IMR-90 (cell line): ENCODE measurements at regions not wholly inside any gene's neighbourhood (a gene's known extent, or its start where the extent isn't known, plus 50 kb on each side); places are given as distances from the start of the nearest gene placed in this dataset.

Experiments
- ATAC-seq: fragments of 200-7000 bp; cut with Tn5 transposase; 2 replicates; pipeline ENCODE4 v1.9.1; 2020; ENCODE audit warnings: low read depth, mild to moderate bottlenecking, moderate library complexity
- BruUV-seq: library from RNA; stranded (reverse); fragments of 400-500 nt; replicated peaks from 2 replicates; lab custom pipeline; 2021; lab: Mats Ljungman, UMichigan
- CTCF ChIA-PET: fragments of 300-600 bp; formaldehyde crosslinking; extraction: SDS; loops from one replicate; lab custom pipeline; 2021; ENCODE audit warnings: antibody characterized with exemption; lab: Yijun Ruan, JAX
- POLR2A ChIA-PET: fragments of 300-600 bp; sonication (Branson Sonifier 250); formaldehyde crosslinking; loops from one replicate; lab custom pipeline; 2022; ENCODE audit warnings: antibody characterized with exemption; ENCODE audit not compliant: unreplicated experiment; lab: Charles Lee
- DNase-seq: peaks from one replicate; pipeline ENCODE4 v3.0.0; 2013
- H2AFZ ChIP-seq: replicated peaks from 2 replicates; pipeline ENCODE3; 2013; ENCODE audit warnings: low read length, mild to moderate bottlenecking; ENCODE audit not compliant: poor library complexity
- H2AK5ac ChIP-seq: 2 replicates; pipeline ENCODE4 v1.6.1; 2013; ENCODE audit warnings: low read depth, low read length, inconsistent platforms
- H2AK9ac ChIP-seq: replicated peaks from 2 replicates; pipeline ENCODE3; 2013; ENCODE audit warnings: mild to moderate bottlenecking, low read depth, low read length, moderate library complexity; ENCODE audit not compliant: poor library complexity
- H2BK120ac ChIP-seq: 2 replicates; pipeline ENCODE4 v1.6.1; 2013; ENCODE audit warnings: low read depth, low read length, inconsistent platforms
- H2BK15ac ChIP-seq: 3 replicates; pipeline ENCODE4 v1.6.1; 2013; ENCODE audit warnings: low read depth, low read length, inconsistent platforms
- H2BK20ac ChIP-seq: 2 replicates; pipeline ENCODE4 v1.6.1; 2013; ENCODE audit warnings: low read depth, mild to moderate bottlenecking, inconsistent platforms, low read length, moderate library complexity
- H2BK5ac ChIP-seq: 2 replicates; pipeline ENCODE4 v1.6.1; 2013; ENCODE audit warnings: mild to moderate bottlenecking, low read depth, low read length, inconsistent platforms; ENCODE audit not compliant: poor library complexity, severe bottlenecking
- H3K14ac ChIP-seq: replicated peaks from 2 replicates; pipeline ENCODE4 v1.6.1; 2013; ENCODE audit warnings: low read depth, low read length, inconsistent platforms
- H3K18ac ChIP-seq: 2 replicates; pipeline ENCODE4 v1.6.1; 2013; ENCODE audit warnings: low read depth, low read length, control low read depth
- H3K23ac ChIP-seq: 2 replicates; pipeline ENCODE4 v1.6.1; 2013; ENCODE audit warnings: low read depth, low read length, inconsistent platforms
- H3K27ac ChIP-seq: 2 replicates; pipeline ENCODE4 v1.5.1; 2013; ENCODE audit warnings: mild to moderate bottlenecking, control low read depth, low read length; ENCODE audit not compliant: insufficient read depth
- H3K27me3 ChIP-seq: 2 replicates; pipeline ENCODE4 v1.6.1; 2013; ENCODE audit warnings: low read length; ENCODE audit not compliant: control insufficient read depth, insufficient read depth
- H3K36me3 ChIP-seq: 2 replicates; pipeline ENCODE4 v1.6.1; 2013; ENCODE audit warnings: low read length, mixed read lengths; ENCODE audit not compliant: control insufficient read depth, insufficient read depth
- H3K4ac ChIP-seq: 2 replicates; pipeline ENCODE4 v1.6.1; 2013; ENCODE audit warnings: low read depth, low read length, inconsistent platforms
- H3K4me1 ChIP-seq: 2 replicates; pipeline ENCODE4 v1.6.1; 2013; ENCODE audit warnings: low read length, mixed read lengths; ENCODE audit not compliant: control insufficient read depth, insufficient read depth
- H3K4me2 ChIP-seq: 2 replicates; pipeline ENCODE4 v1.6.1; 2013; ENCODE audit warnings: low read depth, mild to moderate bottlenecking, control low read depth, low read length, moderate library complexity
- H3K4me3 ChIP-seq: 2 replicates; pipeline ENCODE4 v1.5.1; 2013; ENCODE audit warnings: low read depth, mild to moderate bottlenecking, control low read depth, low read length, moderate library complexity; ENCODE audit not compliant: insufficient read depth
- H3K56ac ChIP-seq: 2 replicates; pipeline ENCODE4 v1.6.1; 2013; ENCODE audit warnings: low read length, inconsistent platforms; ENCODE audit not compliant: insufficient read depth; ENCODE audit errors: extremely low read depth
- H3K79me1 ChIP-seq, 2 experiments: 2 replicates each; pipeline ENCODE4 v1.6.1; 2013; ENCODE audit warnings: low read length in 2 of 2, inconsistent platforms in 1 of 2, low read depth in 1 of 2
- H3K9ac ChIP-seq: 2 replicates; pipeline ENCODE4 v1.6.1; 2013; ENCODE audit warnings: low read depth, low read length, control low read depth
- H3K9me1 ChIP-seq: 2 replicates; pipeline ENCODE4 v1.6.1; 2013; ENCODE audit warnings: low read length, inconsistent platforms; ENCODE audit not compliant: insufficient read depth
- H3K9me3 ChIP-seq: 2 replicates; pipeline ENCODE4 v1.6.1; 2013; ENCODE audit warnings: low read length; ENCODE audit not compliant: control insufficient read depth, insufficient read depth
- H4K20me1 ChIP-seq: 2 replicates; pipeline ENCODE4 v1.6.1; 2013; ENCODE audit warnings: low read length, inconsistent platforms; ENCODE audit not compliant: insufficient read depth
- H4K5ac ChIP-seq: 2 replicates; pipeline ENCODE4 v1.6.1; 2013; ENCODE audit warnings: mild to moderate bottlenecking, low read depth, low read length, control low read depth
- H4K8ac ChIP-seq, 2 experiments: 2 replicates each; pipeline ENCODE4 v1.6.1; 2013; ENCODE audit warnings: low read depth in 2 of 2, low read length in 2 of 2, control low read depth in 1 of 2, inconsistent platforms in 1 of 2
- H4K91ac ChIP-seq: 2 replicates; pipeline ENCODE4 v1.6.1; 2013; ENCODE audit warnings: low read depth, low read length, inconsistent platforms; ENCODE audit not compliant: insufficient read depth
- BHLHE40 ChIP-seq: fragments of 150-350 bp; IDR thresholded peaks from 2 replicates; pipeline ENCODE4 v1.6.1; 2016; ENCODE audit warnings: mild to moderate bottlenecking, low read depth, low read length
- CEBPB ChIP-seq: IDR thresholded peaks from 2 replicates; pipeline ENCODE4 v1.6.1; 2012; ENCODE audit warnings: low read depth, low read length, improper control_type of control experiment
- FOS ChIP-seq: fragments of 150-350 bp; IDR thresholded peaks from 2 replicates; pipeline ENCODE4 v1.6.1; 2016; ENCODE audit warnings: low read depth, low read length
- MAFK ChIP-seq: IDR thresholded peaks from 2 replicates; pipeline ENCODE4 v1.6.1; 2012; ENCODE audit warnings: low read depth, low read length, improper control_type of control experiment
- MAZ ChIP-seq: IDR thresholded peaks from 2 replicates; pipeline ENCODE4 v1.6.1; 2012; ENCODE audit warnings: low read depth, mild to moderate bottlenecking, low read length, improper control_type of control experiment, moderate library complexity, borderline replicate concordance
- POLR2A ChIP-seq: IDR thresholded peaks from 2 replicates; pipeline ENCODE4 v1.6.1; 2012; ENCODE audit warnings: mild to moderate bottlenecking, low read depth, low read length
- RAD21 ChIP-seq: IDR thresholded peaks from 2 replicates; pipeline ENCODE4 v1.6.1; 2012; ENCODE audit warnings: low read length, improper control_type of control experiment
- RFX5 ChIP-seq: IDR thresholded peaks from 2 replicates; pipeline ENCODE4 v1.8.0; 2012; ENCODE audit warnings: low read depth, mild to moderate bottlenecking, low read length, moderate library complexity
- SMC3 ChIP-seq: fragments of 150-350 bp; IDR thresholded peaks from 2 replicates; pipeline ENCODE4 v1.6.1; 2016; ENCODE audit warnings: low read depth, mild to moderate bottlenecking, antibody characterized with exemption, low read length, moderate library complexity
- dilution Hi-C: fragments of 300-500 bp; cut with HindIII; formaldehyde crosslinking; loops from one replicate; pipeline ENCODE4 v1.14.3; 2018; ENCODE audit warnings: low sequenced_read_pairs; ENCODE audit not compliant: unreplicated experiment
- in situ Hi-C: fragments of 300-500 bp; cut with MboI; formaldehyde crosslinking; loops from 3 replicates; pipeline ENCODE4 v1.14.3; 2019; ENCODE audit warnings: low sequenced_read_pairs, inconsistent platforms, mixed read lengths
- intact Hi-C: fragments of 100-400 bp; cut with micrococcal nuclease; formaldehyde crosslinking; loops from 2 replicates; pipeline ENCODE4 v1.10.0; 2022
- TF ChIP-seq, protein P1 (sequence below): fragments of 150-350 bp; IDR thresholded peaks from 2 replicates; pipeline ENCODE4 v1.6.1; 2017; ENCODE audit warnings: mild to moderate bottlenecking, antibody characterized with exemption, low read length, low read depth

GRCh38 chrX:121649417-121649816 is 602.0 kb downstream of the GLUD2 start:
- no peak for TF ChIP-seq FOS
- TF ChIP-seq MAZ: no peak
- no peak for TF ChIP-seq CEBPB
- TF ChIP-seq, protein P1, sequence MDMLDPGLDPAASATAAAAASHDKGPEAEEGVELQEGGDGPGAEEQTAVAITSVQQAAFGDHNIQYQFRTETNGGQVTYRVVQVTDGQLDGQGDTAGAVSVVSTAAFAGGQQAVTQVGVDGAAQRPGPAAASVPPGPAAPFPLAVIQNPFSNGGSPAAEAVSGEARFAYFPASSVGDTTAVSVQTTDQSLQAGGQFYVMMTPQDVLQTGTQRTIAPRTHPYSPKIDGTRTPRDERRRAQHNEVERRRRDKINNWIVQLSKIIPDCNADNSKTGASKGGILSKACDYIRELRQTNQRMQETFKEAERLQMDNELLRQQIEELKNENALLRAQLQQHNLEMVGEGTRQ: no peak
- no peak for TF ChIP-seq POLR2A
- no peak for TF ChIP-seq RFX5
- TF ChIP-seq RAD21: no peak
- TF ChIP-seq MAFK: no peak
- TF ChIP-seq BHLHE40: no peak
- TF ChIP-seq SMC3: no peak
- Histone ChIP-seq H3K56ac (no peak overlapping the region), H4K5ac (no peak overlapping the region), H2BK120ac (no peak overlapping the region), H2AFZ (no peak overlapping the region), H2BK20ac (no peak overlapping the region), H3K18ac (no peak overlapping the region), H3K36me3 (no peaks in the 10 kb centered on the region), H3K79me1 (no peaks in the 10 kb centered on the region), H3K9ac (no peak overlapping the region), H3K23ac (no peak overlapping the region), H3K27me3 (no peaks in the 10 kb centered on the region), H3K4ac (no peak overlapping the region), H3K14ac (no peak overlapping the region), H2BK15ac (no peak overlapping the region), H4K20me1 (no peaks in the 10 kb centered on the region), H3K9me1 (no peaks in the 10 kb centered on the region), H3K4me1 (no peaks in the 10 kb centered on the region), H2AK9ac (no peak overlapping the region), H3K4me3 (no peak overlapping the region), H3K9me3 (no peaks in the 10 kb centered on the region), H3K4me2 (no peak overlapping the region), H2BK5ac (no peak overlapping the region), H2AK5ac (no peak overlapping the region), H3K27ac (no peak overlapping the region), H4K8ac (no peak overlapping the region), H4K91ac (no peak overlapping the region)
- intact Hi-C loops (no loop called here), dilution Hi-C loops (no loop called here), in situ Hi-C loops (no loop called here)
- DNase-seq: no peak
- ChIA-PET CTCF (no interaction called here), POLR2A (no interaction called here)
- BruUV-seq: no TSS peak
- no peak for ATAC-seq
